A673 (cell line): ENCODE measurements at regions not wholly inside any gene's neighbourhood (a gene's known extent, or its start where the extent isn't known, plus 50 kb on each side); places are given as distances from the start of the nearest gene placed in this dataset.

Experiments used
- EZH2 ChIP-seq: fragments of 200-600 bp; sonication (generic); IDR thresholded peaks from 2 replicates; pipeline ENCODE4 v1.6.1; 2017; ENCODE audit warnings: borderline replicate concordance, low read depth, mild to moderate bottlenecking, mixed read lengths, antibody characterized with exemption, low read length; ENCODE audit not compliant: poor library complexity, severe bottlenecking
- TF ChIP-seq, protein P1 (sequence below): fragments of 300-800, 200-600 bp; sonication (generic); conservative IDR thresholded peaks from 2 replicates; pipeline ENCODE4 v1.5.1; 2017; ENCODE audit warnings: low read depth, mild to moderate bottlenecking, antibody characterized with exemption, low read length, moderate library complexity, mixed read lengths

DNA sequence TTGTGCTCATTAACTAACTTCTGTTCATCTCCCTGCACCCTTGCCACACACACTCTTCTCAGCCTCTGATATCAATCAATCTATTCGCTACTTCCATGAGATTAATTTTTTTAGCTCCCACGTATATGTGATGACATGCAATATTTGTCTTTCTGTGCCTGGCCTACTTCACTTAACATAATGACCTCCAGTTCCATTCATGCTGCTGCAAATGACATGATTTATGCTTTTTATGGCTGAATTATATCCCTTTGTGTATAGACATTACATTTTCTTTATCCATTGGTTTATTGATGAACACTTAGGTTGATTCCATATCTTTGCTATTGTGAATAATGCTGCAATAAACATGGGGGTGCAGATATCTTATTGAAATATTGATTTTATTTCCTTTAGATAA lies 50.8 kb upstream of the SPTLC3 start:
- TF ChIP-seq, protein P1, sequence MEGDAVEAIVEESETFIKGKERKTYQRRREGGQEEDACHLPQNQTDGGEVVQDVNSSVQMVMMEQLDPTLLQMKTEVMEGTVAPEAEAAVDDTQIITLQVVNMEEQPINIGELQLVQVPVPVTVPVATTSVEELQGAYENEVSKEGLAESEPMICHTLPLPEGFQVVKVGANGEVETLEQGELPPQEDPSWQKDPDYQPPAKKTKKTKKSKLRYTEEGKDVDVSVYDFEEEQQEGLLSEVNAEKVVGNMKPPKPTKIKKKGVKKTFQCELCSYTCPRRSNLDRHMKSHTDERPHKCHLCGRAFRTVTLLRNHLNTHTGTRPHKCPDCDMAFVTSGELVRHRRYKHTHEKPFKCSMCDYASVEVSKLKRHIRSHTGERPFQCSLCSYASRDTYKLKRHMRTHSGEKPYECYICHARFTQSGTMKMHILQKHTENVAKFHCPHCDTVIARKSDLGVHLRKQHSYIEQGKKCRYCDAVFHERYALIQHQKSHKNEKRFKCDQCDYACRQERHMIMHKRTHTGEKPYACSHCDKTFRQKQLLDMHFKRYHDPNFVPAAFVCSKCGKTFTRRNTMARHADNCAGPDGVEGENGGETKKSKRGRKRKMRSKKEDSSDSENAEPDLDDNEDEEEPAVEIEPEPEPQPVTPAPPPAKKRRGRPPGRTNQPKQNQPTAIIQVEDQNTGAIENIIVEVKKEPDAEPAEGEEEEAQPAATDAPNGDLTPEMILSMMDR = no peak
- TF ChIP-seq EZH2 = no peak
